ENCODE measurements at regions not wholly inside any gene's neighbourhood (a gene's known extent, or its start where the extent isn't known, plus 50 kb on each side); places are given as distances from the start of the nearest gene placed in this dataset.

DNA sequence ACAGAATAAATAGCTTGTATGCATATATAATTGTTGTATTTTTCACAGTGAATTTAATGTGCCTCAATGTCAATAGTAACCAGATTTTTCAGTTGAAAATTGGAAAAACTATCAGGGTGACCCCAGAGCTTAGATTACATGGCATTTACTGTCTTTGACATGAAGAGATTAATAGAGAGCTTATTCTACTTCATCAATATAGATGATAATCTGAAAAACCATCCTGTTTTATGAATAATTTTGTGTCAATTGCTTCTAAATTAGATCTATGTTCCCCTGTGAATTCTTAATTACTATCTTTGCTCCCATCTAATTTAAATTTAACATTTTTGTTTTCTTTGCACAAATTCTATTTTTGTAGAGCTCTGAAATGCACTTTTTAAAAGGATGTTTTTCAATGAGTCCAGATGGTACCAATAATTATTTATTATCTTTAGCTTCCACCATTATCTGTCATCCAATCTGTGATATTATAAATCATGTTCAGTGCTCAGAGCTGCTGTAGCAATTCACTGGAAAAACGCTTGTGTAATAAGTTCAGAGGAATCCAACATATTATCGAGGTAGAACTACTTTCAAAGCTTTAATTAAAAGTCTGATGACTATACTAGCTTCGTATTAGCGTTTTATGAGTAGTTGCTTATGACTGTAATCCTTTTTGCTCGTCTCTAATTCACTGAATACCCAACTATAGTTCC, 291.4 kb downstream of the JRKL start:
- no peak for DNase-seq
- WGBS (ENCODE audit: insufficient coverage, low lambda C conversion rate), result 55% methylated on average over 4 of the region's 5 CpGs
- Histone ChIP-seq H3K36me3 (ENCODE audit: control insufficient read depth, insufficient read depth, low read length) (no peaks in the 10 kb centered on the region), H3K4me3 (ENCODE audit: low read length) (no peak overlapping the region), H3K27me3 (ENCODE audit: control insufficient read depth, insufficient read depth, low read length) (no peaks in the 10 kb centered on the region), H3K4me1 (ENCODE audit: control insufficient read depth, insufficient read depth, low read length) (no peaks in the 10 kb centered on the region), H3K27ac (ENCODE audit: low read length) (no peak overlapping the region), H3K9me3 (ENCODE audit: control insufficient read depth, low read depth, low read length) (no peaks in the 10 kb centered on the region)

DNA sequence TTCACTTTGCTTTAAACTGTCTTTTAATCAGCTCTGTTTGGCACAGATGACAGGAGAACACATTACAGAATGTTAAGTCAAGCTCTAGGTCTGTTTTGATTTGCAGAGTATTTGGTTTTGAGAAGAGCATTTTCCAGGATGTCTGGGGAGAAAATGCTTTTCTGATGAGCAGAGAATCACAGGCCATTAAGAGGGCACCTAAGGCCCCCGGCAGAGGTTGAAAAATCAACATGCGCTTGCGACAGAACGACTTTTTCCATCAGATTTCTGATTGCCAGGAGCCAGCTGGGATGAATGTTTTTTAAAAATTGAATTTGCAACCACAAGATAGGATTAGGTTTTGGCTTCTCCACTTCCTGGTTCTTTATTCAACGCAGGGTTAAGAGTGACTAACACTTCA, 304.5 kb downstream of the JRKL start:
- H3K4me3 ChIP-seq (ENCODE audit: low read length), result no peak overlapping the region

DNA sequence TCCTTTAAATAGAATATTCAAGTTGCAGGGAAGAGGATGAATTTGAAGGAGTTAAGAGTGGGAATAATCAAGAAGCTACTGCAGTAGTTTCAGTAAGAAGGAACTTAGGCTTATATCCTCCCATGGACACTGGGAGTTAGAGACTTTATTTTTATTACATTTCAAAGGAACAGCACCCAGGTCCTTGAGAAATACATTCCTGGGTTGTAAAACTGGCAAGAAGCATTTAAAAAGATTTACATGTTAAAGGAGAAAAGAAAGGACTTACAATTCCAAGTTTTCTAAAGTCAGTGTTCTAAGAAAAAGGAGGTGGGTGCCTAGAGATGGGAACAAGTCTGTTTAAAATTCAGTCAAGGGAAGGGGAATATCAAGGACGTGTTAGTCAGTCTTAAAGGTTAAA, 306.9 kb downstream of the JRKL start:
- Histone ChIP-seq H3K4me3 (ENCODE audit: low read length) (no peak overlapping the region), H3K4me1 (ENCODE audit: control insufficient read depth, insufficient read depth, low read length) (no peaks in the 10 kb centered on the region), H3K27me3 (ENCODE audit: control insufficient read depth, insufficient read depth, low read length) (no peaks in the 10 kb centered on the region), H3K27ac (ENCODE audit: low read length) (no peak overlapping the region), H3K9me3 (ENCODE audit: control insufficient read depth, low read depth, low read length) (no peaks in the 10 kb centered on the region), H3K36me3 (ENCODE audit: control insufficient read depth, insufficient read depth, low read length) (no peaks in the 10 kb centered on the region)
- DNase-seq, result no peak
- no CpG with 5 or more reads among the region's 1 CpG for WGBS (ENCODE audit: insufficient coverage, low lambda C conversion rate)

More for the DNA sequence above, 304.5 kb downstream of the JRKL start:
- no peaks in the 10 kb centered on the region for H3K9me3 ChIP-seq (ENCODE audit: control insufficient read depth, low read depth, low read length)
- DNase-seq, result no peak
- no peak overlapping the region for H3K27ac ChIP-seq (ENCODE audit: low read length)
- no peaks in the 10 kb centered on the region for H3K36me3 ChIP-seq (ENCODE audit: control insufficient read depth, insufficient read depth, low read length)
- WGBS (ENCODE audit: insufficient coverage, low lambda C conversion rate), result 100% methylated on average over 1 of the region's 5 CpGs
- H3K27me3 ChIP-seq (ENCODE audit: control insufficient read depth, insufficient read depth, low read length), result no peaks in the 10 kb centered on the region
- no peaks in the 10 kb centered on the region for H3K4me1 ChIP-seq (ENCODE audit: control insufficient read depth, insufficient read depth, low read length)

DNA sequence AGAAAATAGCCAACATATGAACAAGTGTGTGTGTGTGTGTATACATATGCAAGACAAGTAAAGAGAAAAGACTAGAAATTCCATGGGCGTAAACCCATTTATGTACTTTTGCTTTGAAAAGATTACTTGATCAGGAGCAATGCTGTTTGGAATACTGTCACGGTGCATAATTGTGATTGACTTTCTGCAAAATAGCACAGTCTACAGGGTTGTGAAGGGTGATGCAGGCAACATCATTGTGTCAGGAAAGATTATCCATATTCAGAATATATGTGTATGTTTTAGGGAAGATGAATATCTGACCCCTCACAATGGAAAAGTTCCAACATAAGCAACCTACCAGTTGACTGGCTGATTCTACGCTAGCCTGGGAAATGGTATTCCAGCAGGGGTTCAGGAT, 307.7 kb downstream of the JRKL start:
- no peak for DNase-seq
- H3K36me3 ChIP-seq (ENCODE audit: control insufficient read depth, insufficient read depth, low read length), result no peaks in the 10 kb centered on the region
- H3K27ac ChIP-seq (ENCODE audit: low read length), result no peak overlapping the region
- H3K4me3 ChIP-seq (ENCODE audit: low read length), result no peak overlapping the region
- H3K9me3 ChIP-seq (ENCODE audit: control insufficient read depth, low read depth, low read length), result no peaks in the 10 kb centered on the region
- no peaks in the 10 kb centered on the region for H3K27me3 ChIP-seq (ENCODE audit: control insufficient read depth, insufficient read depth, low read length)
- 100% methylated on average over 1 of the region's 3 CpGs for WGBS (ENCODE audit: insufficient coverage, low lambda C conversion rate)
- no peaks in the 10 kb centered on the region for H3K4me1 ChIP-seq (ENCODE audit: control insufficient read depth, insufficient read depth, low read length)

DNA sequence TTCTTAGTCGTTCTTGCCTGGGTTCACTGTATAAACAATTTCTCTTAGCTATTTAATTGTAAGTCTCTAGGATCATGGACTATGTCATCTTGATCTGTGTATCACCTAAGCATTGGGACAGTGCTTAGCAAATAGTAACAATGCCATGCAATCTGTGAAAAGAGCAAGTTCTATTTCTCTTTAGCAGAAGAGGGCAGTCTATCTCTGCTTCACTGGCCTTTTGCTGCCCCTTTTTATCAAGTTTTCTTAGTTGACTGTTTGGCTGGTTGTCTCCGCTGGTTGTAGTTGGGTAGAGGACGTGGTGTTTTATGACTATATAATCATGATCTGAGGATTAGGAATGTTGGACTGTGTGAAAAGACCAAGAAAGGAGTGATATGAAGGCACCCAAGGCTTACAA, 315.0 kb downstream of the JRKL start:
- 0% methylated on average over 1 of the region's 3 CpGs for WGBS (ENCODE audit: insufficient coverage, low lambda C conversion rate)
- Histone ChIP-seq H3K27me3 (ENCODE audit: control insufficient read depth, insufficient read depth, low read length) (no peaks in the 10 kb centered on the region), H3K4me3 (ENCODE audit: low read length) (no peak overlapping the region), H3K4me1 (ENCODE audit: control insufficient read depth, insufficient read depth, low read length) (no peaks in the 10 kb centered on the region), H3K36me3 (ENCODE audit: control insufficient read depth, insufficient read depth, low read length) (no peaks in the 10 kb centered on the region), H3K9me3 (ENCODE audit: control insufficient read depth, low read depth, low read length) (no peaks in the 10 kb centered on the region), H3K27ac (ENCODE audit: low read length) (no peak overlapping the region)
- DNase-seq, result no peak

DNA sequence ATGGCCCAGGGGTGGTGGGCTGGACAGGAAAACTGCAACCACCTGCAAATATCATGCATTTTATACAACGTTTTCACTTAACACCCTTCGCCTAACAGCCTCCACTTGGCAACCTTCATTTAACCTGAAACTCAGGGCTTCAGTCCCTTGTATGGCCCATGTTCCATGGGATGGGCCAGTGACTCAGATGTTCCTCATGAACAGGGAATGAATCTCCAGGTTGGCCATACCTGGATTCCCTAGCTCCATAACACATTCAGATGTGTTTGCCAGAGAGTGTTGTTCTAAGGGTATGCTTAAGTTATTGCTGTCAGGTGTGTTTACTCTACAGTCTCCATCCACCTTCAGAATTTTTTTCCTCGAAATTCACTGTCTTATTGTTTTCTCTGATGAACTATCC, 316.9 kb downstream of the JRKL start:
- no peaks in the 10 kb centered on the region for H3K4me1 ChIP-seq (ENCODE audit: control insufficient read depth, insufficient read depth, low read length)
- H3K4me3 ChIP-seq (ENCODE audit: low read length), result no peak overlapping the region
- H3K36me3 ChIP-seq (ENCODE audit: control insufficient read depth, insufficient read depth, low read length), result no peaks in the 10 kb centered on the region
- WGBS (ENCODE audit: insufficient coverage, low lambda C conversion rate), result 60% methylated on average over 1 of the region's 3 CpGs
- no peaks in the 10 kb centered on the region for H3K9me3 ChIP-seq (ENCODE audit: control insufficient read depth, low read depth, low read length)
- no peak overlapping the region for H3K27ac ChIP-seq (ENCODE audit: low read length)
- DNase-seq, result no peak
- H3K27me3 ChIP-seq (ENCODE audit: control insufficient read depth, insufficient read depth, low read length), result no peaks in the 10 kb centered on the region

DNA sequence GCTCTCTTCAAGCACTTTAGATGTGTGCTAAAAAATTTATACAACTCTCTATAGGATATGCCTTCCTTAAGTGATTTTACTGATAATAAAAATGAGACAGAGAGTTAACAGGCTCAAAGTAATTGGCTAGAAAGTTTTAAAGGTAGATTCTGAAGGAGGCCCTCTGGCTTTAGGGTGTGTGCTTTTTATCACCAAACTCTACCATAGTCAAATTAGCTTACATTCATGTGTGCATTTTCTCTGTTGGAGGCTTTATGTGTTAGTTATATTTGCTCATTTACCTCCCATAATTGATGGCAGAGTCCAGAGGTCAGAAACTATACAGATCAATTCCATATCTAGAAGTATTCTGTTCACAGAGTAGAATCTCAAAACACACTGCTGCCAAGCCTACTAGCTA, 317.5 kb downstream of the JRKL start:
- DNase-seq, result no peak
- H3K36me3 ChIP-seq (ENCODE audit: control insufficient read depth, insufficient read depth, low read length), result no peaks in the 10 kb centered on the region
- H3K4me1 ChIP-seq (ENCODE audit: control insufficient read depth, insufficient read depth, low read length), result no peaks in the 10 kb centered on the region
- H3K4me3 ChIP-seq (ENCODE audit: low read length), result no peak overlapping the region
- no peak overlapping the region for H3K27ac ChIP-seq (ENCODE audit: low read length)
- no peaks in the 10 kb centered on the region for H3K9me3 ChIP-seq (ENCODE audit: control insufficient read depth, low read depth, low read length)
- H3K27me3 ChIP-seq (ENCODE audit: control insufficient read depth, insufficient read depth, low read length), result no peaks in the 10 kb centered on the region

DNA sequence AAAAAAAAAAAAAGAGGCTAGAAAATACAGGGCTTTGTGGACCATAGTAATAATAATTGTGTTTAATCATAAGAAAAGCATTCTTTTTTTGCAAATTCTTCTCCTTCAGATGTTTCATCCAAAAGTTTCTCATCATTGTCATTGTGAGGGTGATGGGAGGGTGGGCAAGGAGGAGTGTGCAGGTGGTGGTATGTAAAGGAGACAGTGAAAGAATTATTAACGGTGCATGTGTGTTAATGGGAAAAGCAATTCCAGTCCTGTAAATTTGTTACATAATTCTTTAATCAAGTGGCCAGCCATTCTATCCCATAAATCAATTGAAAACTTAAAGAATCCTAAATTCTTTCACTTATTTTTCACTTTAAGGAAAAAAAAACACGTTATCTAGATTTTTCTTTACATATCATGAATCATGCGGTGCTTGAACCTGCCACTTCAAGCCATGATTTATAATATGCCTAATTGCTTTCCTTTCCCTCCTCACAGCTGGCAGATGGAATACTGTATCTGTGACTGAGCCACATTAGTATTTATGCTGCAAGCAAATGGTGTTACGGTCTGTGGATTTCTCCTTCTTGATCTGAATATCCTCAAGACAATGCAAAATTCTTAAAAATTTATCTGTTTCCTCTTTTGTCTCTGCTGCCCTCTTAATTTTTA, 318.5 kb downstream of the JRKL start:
- Histone ChIP-seq H3K36me3 (ENCODE audit: control insufficient read depth, insufficient read depth, low read length) (no peaks in the 10 kb centered on the region), H3K27me3 (ENCODE audit: control insufficient read depth, insufficient read depth, low read length) (no peaks in the 10 kb centered on the region), H3K4me1 (ENCODE audit: control insufficient read depth, insufficient read depth, low read length) (no peaks in the 10 kb centered on the region), H3K4me3 (ENCODE audit: low read length) (no peak overlapping the region), H3K9me3 (ENCODE audit: control insufficient read depth, low read depth, low read length) (no peaks in the 10 kb centered on the region), H3K27ac (ENCODE audit: low read length) (no peak overlapping the region)
- no peak for DNase-seq
- WGBS (ENCODE audit: insufficient coverage, low lambda C conversion rate), result 46% methylated on average over 4 of the region's 4 CpGs

DNA sequence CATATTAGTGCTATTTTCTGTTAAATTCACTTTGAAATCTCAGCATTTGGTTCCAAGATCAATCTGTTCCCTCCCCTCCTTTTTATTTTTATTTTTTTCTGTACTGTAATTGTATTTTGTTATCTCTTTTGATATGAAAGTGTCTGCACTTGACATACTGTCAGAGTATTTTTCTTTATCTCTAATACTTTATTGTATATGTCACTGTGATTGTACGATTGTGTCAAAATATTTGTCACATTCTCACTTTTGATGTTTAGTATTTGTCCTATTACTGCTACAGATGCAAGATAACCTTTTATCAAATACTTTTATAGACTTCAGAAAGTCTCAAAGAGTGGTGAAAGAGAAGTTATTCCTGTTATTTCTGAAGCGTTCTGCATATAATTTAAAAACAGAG, 323.5 kb downstream of the JRKL start:
- Histone ChIP-seq H3K36me3 (ENCODE audit: control insufficient read depth, insufficient read depth, low read length) (no peaks in the 10 kb centered on the region), H3K27me3 (ENCODE audit: control insufficient read depth, insufficient read depth, low read length) (no peaks in the 10 kb centered on the region), H3K4me1 (ENCODE audit: control insufficient read depth, insufficient read depth, low read length) (no peaks in the 10 kb centered on the region), H3K9me3 (ENCODE audit: control insufficient read depth, low read depth, low read length) (no peaks in the 10 kb centered on the region), H3K4me3 (ENCODE audit: low read length) (no peak overlapping the region), H3K27ac (ENCODE audit: low read length) (no peak overlapping the region)
- no peak for DNase-seq
- 93% methylated on average over 2 of the region's 2 CpGs for WGBS (ENCODE audit: insufficient coverage, low lambda C conversion rate)

DNA sequence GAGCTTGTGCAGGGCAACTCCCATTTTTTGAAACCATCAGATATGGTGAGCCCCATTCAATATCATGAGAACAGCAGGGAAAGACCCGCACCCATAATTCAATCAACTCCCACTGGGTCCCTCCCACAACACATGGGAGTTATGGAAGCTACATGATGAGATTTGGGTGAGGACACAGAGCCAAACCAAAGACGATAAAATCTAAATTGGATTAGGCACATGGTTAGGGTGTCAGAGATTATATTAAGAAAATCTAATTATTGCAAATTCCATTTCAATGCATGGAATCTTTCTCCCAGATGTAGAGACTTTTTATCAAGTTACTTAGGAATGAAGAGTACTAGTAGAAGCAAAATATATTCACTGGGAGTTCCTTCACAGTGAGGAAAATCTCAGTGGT, 324.9 kb downstream of the JRKL start:
- H3K4me1 ChIP-seq (ENCODE audit: control insufficient read depth, insufficient read depth, low read length), result no peaks in the 10 kb centered on the region
- no CpG with 5 or more reads among the region's 2 CpGs for WGBS (ENCODE audit: insufficient coverage, low lambda C conversion rate)
- H3K27me3 ChIP-seq (ENCODE audit: control insufficient read depth, insufficient read depth, low read length), result no peaks in the 10 kb centered on the region
- no peaks in the 10 kb centered on the region for H3K36me3 ChIP-seq (ENCODE audit: control insufficient read depth, insufficient read depth, low read length)
- no peak for DNase-seq
- no peaks in the 10 kb centered on the region for H3K9me3 ChIP-seq (ENCODE audit: control insufficient read depth, low read depth, low read length)
- H3K4me3 ChIP-seq (ENCODE audit: low read length), result no peak overlapping the region
- no peak overlapping the region for H3K27ac ChIP-seq (ENCODE audit: low read length)

DNA sequence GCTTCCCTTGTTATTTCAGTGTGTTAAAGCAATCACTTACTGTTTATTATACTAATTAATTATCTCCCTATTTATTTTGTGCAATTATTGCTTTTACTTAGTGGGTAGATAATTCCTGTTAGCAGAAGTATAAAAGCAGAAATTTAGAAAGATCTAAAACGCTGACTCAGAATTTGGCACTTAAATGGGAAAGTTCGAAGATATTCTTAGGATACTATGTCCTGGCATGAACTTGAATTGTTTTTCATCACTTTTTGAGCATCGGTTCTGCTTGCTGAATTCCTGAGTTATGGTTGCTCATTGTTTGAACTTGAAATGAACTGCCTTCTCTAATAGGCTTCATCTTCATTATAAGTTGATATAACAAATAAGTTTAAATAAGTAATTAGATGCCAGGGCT, 325.4 kb downstream of the JRKL start:
- 100% methylated on average over 1 of the region's 3 CpGs for WGBS (ENCODE audit: insufficient coverage, low lambda C conversion rate)
- no peaks in the 10 kb centered on the region for H3K9me3 ChIP-seq (ENCODE audit: control insufficient read depth, low read depth, low read length)
- H3K27ac ChIP-seq (ENCODE audit: low read length), result no peak overlapping the region
- H3K4me1 ChIP-seq (ENCODE audit: control insufficient read depth, insufficient read depth, low read length), result no peaks in the 10 kb centered on the region
- DNase-seq, result no peak
- no peaks in the 10 kb centered on the region for H3K36me3 ChIP-seq (ENCODE audit: control insufficient read depth, insufficient read depth, low read length)
- no peak overlapping the region for H3K4me3 ChIP-seq (ENCODE audit: low read length)
- no peaks in the 10 kb centered on the region for H3K27me3 ChIP-seq (ENCODE audit: control insufficient read depth, insufficient read depth, low read length)

Data from large intestine (tissue), 3 donors.